ENCODE measurements at regions not wholly inside any gene's neighbourhood (a gene's known extent, or its start where the extent isn't known, plus 50 kb on each side); places are given as distances from the start of the nearest gene placed in this dataset.

- TF ChIP-seq, protein P1, sequence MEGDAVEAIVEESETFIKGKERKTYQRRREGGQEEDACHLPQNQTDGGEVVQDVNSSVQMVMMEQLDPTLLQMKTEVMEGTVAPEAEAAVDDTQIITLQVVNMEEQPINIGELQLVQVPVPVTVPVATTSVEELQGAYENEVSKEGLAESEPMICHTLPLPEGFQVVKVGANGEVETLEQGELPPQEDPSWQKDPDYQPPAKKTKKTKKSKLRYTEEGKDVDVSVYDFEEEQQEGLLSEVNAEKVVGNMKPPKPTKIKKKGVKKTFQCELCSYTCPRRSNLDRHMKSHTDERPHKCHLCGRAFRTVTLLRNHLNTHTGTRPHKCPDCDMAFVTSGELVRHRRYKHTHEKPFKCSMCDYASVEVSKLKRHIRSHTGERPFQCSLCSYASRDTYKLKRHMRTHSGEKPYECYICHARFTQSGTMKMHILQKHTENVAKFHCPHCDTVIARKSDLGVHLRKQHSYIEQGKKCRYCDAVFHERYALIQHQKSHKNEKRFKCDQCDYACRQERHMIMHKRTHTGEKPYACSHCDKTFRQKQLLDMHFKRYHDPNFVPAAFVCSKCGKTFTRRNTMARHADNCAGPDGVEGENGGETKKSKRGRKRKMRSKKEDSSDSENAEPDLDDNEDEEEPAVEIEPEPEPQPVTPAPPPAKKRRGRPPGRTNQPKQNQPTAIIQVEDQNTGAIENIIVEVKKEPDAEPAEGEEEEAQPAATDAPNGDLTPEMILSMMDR (IDR thresholded peaks at IDR 0.05): no peak
- TF ChIP-seq SIN3A (IDR thresholded peaks at IDR 0.05; ENCODE audit: borderline replicate concordance, insufficient read depth, low read depth, low read length): no peak
Measured at GRCh38 chr5:110209401-110209800, 517.1 kb downstream of the TMEM232 start.

Measured in Panc1 (cell line).